MV-4-11 (cell line): ENCODE measurements at regions not wholly inside any gene's neighbourhood (a gene's known extent, or its start where the extent isn't known, plus 50 kb on each side); places are given as distances from the start of the nearest gene placed in this dataset.

Experiments
- DNase-seq: peaks from one replicate; lab custom pipeline; 2025; lab: John Stamatoyannopoulos, UW

DNA sequence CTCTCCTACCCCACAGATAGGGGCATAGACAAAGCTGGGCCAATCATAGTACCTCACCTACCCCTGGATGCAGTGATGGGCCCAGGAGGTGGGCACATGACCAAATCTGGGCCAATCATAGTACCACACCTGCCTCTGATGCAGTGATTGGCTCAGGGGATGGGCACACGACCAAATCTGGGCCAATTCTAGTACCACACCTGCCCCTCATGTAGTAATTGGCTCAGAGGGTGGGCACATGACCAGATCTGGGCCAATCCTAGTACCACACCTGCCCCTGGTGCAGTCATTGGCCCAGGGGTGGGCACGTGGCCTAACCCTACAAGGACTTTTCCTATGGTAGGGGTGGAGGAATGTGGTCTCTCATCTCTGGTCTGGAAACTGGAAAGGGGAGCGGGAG, 56.9 kb upstream of the MEF2A start:
- DNase-seq: no peak

DNA sequence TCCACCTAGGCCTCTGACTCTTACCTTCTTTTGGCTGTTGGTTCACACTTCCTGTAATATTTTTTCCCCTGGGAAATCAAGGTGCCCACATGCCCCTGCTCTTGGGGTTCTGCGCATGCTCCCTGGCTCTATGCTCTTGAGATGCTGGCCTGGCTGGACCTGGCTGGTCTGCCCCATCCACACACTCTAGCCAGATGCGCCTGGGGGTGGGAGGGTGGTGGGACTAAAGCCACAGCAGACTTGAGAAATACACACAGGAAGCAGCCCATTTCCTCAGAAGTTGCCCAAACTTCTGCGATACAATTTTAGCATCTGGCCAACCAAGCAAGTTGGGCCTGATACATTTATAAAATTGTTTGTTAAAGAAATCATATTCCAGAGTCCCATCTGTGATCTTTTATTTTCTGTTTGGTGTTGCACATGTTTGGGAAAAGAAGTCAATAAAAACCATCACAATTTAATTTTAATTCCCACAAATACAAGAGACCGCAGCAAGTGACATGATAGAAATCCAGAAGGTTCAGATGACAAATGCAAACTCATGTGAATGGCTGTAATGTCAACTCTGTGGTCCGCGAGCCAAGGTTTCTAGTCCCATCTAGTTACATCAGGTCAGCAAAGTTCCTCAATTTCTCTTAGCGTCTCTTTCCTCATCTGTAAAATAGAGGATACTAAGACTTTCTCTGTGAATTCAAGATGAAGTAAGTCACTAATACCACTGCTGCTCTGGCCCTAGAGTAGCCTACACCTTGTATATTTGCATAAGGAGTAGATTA, 55.9 kb upstream of the MEF2A start:
- DNase-seq: peak; percentile 85

DNA sequence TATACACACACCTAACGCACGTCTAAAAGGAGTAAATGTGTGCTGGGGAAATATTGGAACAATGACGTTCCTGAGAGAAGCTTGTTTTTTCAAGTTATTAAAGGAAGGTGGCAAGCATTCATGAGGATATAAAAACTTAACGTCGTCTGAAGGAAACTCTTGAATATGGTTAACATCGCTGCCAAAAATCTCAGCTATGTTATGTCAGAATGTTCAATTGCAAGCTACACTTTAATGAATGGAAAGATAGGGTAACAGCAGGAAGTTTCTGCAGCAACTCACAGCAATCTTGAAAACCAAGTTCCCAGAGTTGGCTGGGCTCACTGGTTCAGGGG, 54.3 kb upstream of the MEF2A start:
- DNase-seq: no peak

DNA sequence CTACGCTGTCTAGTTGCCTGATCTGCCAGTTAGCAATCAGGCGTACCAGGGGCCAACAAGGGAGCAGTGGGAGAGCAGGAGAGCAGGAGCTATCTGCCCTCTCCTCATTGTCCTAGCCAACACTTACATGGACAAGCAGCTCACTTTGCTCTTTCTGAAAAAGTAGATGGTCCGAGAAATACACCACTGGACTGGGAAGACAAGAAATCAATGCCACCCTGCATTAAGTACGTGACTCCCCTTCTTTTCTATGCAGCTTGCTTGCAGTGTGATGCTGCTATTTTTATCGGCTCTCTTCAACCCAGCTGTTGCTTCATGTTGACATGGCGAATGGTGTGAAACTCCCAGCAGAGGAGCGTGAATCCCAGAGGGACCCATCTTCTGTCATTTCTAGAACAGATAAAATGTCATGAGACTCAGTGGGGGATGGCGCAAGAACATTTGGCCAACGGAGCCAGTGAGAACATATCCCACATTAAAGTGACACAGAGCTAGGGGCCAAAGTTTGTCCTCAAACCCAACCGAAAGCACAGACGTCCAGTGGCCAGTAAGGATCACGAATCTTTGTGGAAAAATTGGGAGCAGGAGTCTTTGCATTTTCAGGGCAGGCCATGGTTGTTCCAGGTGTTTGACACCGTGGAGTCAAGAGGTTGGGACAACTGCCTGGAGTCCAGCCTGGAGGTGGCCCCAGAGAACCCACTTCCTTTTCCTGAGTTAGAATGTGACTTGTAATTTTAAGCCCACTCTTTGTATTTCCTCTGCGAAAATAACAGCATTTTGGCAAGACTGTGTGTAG, 53.7 kb upstream of the MEF2A start:
- DNase-seq: peak; percentile 70

DNA sequence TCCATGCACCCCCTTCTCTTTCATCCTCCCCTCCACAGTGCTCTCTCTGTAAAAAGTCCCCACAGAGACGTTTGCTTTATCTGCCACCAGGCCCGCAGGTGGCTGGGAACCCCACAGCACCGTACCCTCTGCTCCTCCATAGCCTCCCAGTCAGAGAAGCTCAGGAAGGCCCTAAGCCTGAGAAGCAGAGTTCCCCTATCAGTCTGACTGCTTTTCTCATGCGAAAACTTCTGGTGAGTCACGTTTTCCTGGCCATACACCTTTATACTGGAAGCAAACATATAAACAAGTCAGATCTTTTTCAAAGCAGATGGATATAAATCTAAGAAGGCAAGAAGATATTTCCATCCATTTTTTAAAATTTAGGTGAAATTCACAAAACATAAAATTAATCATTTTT, 51.5 kb upstream of the MEF2A start:
- no peak for DNase-seq
